Activated CD4-positive, alpha-beta memory T cell treated with anti-CD3 and anti-CD28 coated beads for 36 hours (primary cell): ENCODE measurements at regions not wholly inside any gene's neighbourhood (a gene's known extent, or its start where the extent isn't known, plus 50 kb on each side); places are given as distances from the start of the nearest gene placed in this dataset.
"Not testable (repeated sequence)": the region's sequence is repeated elsewhere in the genome, so short reads cannot be mapped to it uniquely, and the experiment has no call there.

Experiments
- CTCF ChIA-PET: fragments of 350-600 bp; sonication (Branson Sonifier 250); formaldehyde crosslinking; loops from one replicate; lab custom pipeline; 2021; ENCODE audit warnings: antibody characterized with exemption, inconsistent platforms; lab: Charles Lee
- POLR2A ChIA-PET: fragments of 350-600 bp; sonication (Branson Sonifier 250); formaldehyde crosslinking; loops from one replicate; lab custom pipeline; 2021; ENCODE audit warnings: antibody characterized with exemption; lab: Charles Lee
- DNase-seq: peaks from one replicate; pipeline ENCODE4 v3.0.0-alpha.2; 2020
- H3K27ac Mint-ChIP-seq: one replicate; pipeline ENCODE4 v1.8.0; 2021; ENCODE audit warnings: mixed read lengths
- H3K27me3 Mint-ChIP-seq: one replicate; pipeline ENCODE4 v1.8.0; 2021; ENCODE audit warnings: mixed read lengths
- H3K36me3 Mint-ChIP-seq: one replicate; pipeline ENCODE4 v1.8.0; 2021; ENCODE audit warnings: mixed read lengths
- H3K4me1 Mint-ChIP-seq: one replicate; pipeline ENCODE4 v1.8.0; 2021; ENCODE audit warnings: low read depth, mixed read lengths
- H3K4me3 Mint-ChIP-seq: one replicate; pipeline ENCODE4 v1.8.0; 2021; ENCODE audit warnings: mild to moderate bottlenecking, mixed read lengths
- H3K9me3 Mint-ChIP-seq: one replicate; pipeline ENCODE4 v1.8.0; 2021; ENCODE audit warnings: mixed read lengths
- intact Hi-C: fragments of 100-400 bp; cut with micrococcal nuclease; formaldehyde crosslinking; loops from one replicate; pipeline ENCODE4 v1.15.1; 2023

DNA sequence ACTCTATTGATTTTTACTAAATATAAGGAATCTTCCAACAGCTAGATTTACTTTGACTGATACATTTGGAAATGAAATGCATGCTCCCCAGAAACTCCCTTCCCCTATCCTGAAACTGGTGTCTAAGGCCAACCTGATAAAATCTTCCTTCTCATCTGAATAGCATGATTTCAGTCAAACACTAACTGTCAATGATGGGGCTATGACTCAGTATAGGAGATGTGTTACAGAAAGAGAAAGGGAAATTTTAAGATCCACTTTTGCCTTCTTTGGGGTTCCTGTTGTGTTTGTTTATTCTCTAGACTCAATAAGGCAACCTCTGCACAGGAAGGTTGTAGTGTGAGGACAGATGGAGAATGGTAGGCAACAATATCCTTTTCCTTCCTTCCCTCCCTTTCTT lies 160.7 kb downstream of the MOSPD2 start:
- Mint-ChIP-seq H3K27ac (no peak overlapping the region), H3K36me3 (no peaks in the 10 kb centered on the region), H3K27me3 (no peaks in the 10 kb centered on the region), H3K4me1 (peaks cover 16% of the 10 kb centered on the region), H3K4me3 (no peak overlapping the region), H3K9me3 (no peaks in the 10 kb centered on the region)
- intact Hi-C loops = loop anchor here (5.0 to 10.0 kb wide), 3 partner anchors 123 to 237 kb away; no protein-coding TSS in a partner anchor
- POLR2A ChIA-PET = no interaction called here
- DNase-seq = no peak
- CTCF ChIA-PET = interaction anchor here (1.6 kb wide), 1 partner anchor 110 kb away, joined by 4 read pairs; no protein-coding TSS in a partner anchor

DNA sequence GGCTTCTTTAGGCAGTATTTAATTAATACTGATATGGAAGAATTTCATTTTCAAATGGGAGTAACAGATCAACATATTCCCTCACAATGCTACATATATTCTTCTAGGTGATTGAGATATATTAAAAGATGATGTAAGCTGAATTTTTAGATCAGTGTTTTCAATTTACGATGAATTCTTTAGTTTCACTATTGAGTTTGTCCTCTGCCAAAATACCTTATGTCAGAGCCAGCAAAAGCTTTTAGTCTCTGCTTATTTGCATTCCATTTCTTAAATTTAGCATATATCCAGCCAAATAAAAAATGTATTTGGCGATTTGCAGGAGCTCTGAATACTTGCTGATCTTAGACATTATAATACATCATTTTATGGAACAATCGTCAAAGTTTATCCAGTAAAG lies 144.3 kb downstream of the MOSPD2 start:
- Mint-ChIP-seq H3K9me3 (no peaks in the 10 kb centered on the region), H3K4me3 (no peak overlapping the region), H3K27ac (no peak overlapping the region), H3K36me3 (no peaks in the 10 kb centered on the region), H3K27me3 (no peaks in the 10 kb centered on the region), H3K4me1 (no peaks in the 10 kb centered on the region)
- ChIA-PET CTCF (no interaction called here), POLR2A (no interaction called here)
- intact Hi-C loops = loop anchor here (10.0 kb wide), 1 partner anchor 143 kb away; the partner anchor contains the start of genes FANCB and MOSPD2
- no peak for DNase-seq

DNA sequence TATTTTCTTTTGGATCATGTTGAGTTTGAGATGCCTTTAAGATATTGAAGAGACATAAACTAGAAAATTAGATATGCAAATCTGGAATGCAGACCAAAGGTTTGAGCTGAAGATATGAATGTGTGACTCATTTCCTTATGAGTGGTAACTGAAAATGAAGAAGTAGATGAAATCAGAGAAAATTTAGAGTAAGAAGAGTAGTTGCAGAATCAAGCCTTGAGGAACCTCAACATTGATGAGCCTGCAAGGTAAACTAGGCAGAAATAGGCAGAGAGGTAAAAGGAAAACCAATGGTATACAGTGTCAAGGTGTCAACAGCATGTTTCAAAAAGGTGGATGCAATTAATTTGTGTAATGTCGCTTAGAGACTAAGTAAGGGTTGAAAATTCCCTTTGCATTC lies 142.8 kb downstream of the MOSPD2 start:
- Mint-ChIP-seq H3K36me3 (no peaks in the 10 kb centered on the region), H3K27me3 (no peaks in the 10 kb centered on the region), H3K4me1 (no peaks in the 10 kb centered on the region), H3K9me3 (no peaks in the 10 kb centered on the region), H3K27ac (no peak overlapping the region), H3K4me3 (no peak overlapping the region)
- CTCF ChIA-PET = no interaction called here
- POLR2A ChIA-PET = no interaction called here
- intact Hi-C loops = loop anchor here (10.0 kb wide), 1 partner anchor 141 kb away; the partner anchor contains the start of genes FANCB and MOSPD2
- DNase-seq = no peak

DNA sequence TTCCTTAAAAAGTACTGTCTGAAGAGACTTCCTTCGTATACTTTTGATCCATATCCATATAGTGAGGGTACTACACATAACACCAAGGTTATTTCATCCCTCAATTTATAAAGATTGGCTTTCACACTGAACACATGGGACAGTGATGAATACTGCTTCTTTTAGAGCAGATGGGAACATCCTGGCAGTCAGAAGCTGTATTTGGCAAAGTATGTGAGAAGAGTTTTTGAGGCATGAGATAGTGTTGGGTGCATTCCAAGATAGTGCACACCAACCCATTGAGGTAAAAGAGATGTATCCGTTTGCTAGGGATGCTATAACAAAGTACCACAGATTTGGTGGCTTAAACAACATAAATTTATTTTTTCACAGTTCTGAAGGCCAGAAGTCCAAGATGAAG lies 141.1 kb downstream of the MOSPD2 start:
- DNase-seq = no peak
- Mint-ChIP-seq H3K9me3 (no peaks in the 10 kb centered on the region), H3K27ac (no peak overlapping the region), H3K36me3 (no peaks in the 10 kb centered on the region), H3K4me1 (no peaks in the 10 kb centered on the region), H3K4me3 (no peak overlapping the region), H3K27me3 (no peaks in the 10 kb centered on the region)
- intact Hi-C loops = loop anchor here (10.0 kb wide), 1 partner anchor 139 kb away; the partner anchor contains the start of genes FANCB and MOSPD2
- POLR2A ChIA-PET = no interaction called here
- CTCF ChIA-PET = no interaction called here

DNA sequence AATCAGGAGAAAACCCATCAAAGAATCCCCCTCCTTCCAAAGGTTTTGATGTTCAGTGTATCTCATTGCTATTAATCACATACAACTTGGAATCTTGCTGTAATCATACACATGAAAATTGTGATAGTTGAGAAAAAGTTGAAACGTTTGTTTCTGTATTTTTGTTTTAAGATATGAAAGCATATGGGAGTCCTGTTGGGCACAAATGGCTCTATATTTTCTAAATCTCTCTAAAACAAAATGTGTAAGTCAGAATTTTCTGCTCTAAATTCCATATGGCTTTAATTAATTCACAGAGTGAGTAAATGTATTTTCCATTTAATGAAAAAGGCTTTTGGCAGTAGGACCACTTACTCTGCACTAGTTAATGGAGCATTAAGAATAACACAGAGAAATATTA lies 140.2 kb downstream of the MOSPD2 start:
- Mint-ChIP-seq H3K4me1 (no peaks in the 10 kb centered on the region), H3K27me3 (no peaks in the 10 kb centered on the region), H3K27ac (no peak overlapping the region), H3K9me3 (no peaks in the 10 kb centered on the region), H3K4me3 (no peak overlapping the region), H3K36me3 (no peaks in the 10 kb centered on the region)
- DNase-seq = no peak
- CTCF ChIA-PET = no interaction called here
- intact Hi-C loops = loop anchor here (10.0 kb wide), 1 partner anchor 139 kb away; the partner anchor contains the start of genes FANCB and MOSPD2
- POLR2A ChIA-PET = no interaction called here

DNA sequence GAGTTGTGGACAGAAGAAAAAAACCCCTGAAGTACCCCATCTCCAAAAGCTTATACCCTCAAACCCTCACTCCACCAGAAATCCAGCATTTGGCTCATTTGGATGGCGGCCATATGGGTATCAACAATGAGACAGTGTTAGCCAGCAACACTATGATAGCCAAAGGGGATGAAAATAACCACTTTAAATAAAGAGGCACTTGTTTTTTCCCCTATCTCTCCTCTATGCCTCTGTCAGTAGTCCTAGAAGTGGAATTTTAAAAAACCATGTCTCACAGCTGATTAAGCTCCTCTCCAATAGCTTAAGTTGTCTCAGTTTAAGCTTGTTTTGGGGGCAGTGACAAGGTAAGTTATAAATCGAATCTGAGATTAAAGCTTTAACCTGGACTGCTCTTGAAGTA lies 124.0 kb downstream of the MOSPD2 start:
- Mint-ChIP-seq H3K9me3 (no peaks in the 10 kb centered on the region), H3K27ac (no peak overlapping the region), H3K4me1 (no peaks in the 10 kb centered on the region), H3K36me3 (no peaks in the 10 kb centered on the region), H3K27me3 (peaks cover 2% of the 10 kb centered on the region), H3K4me3 (no peak overlapping the region)
- intact Hi-C loops = no loop called here
- CTCF ChIA-PET = no interaction called here
- DNase-seq = no peak
- POLR2A ChIA-PET = no interaction called here

DNA sequence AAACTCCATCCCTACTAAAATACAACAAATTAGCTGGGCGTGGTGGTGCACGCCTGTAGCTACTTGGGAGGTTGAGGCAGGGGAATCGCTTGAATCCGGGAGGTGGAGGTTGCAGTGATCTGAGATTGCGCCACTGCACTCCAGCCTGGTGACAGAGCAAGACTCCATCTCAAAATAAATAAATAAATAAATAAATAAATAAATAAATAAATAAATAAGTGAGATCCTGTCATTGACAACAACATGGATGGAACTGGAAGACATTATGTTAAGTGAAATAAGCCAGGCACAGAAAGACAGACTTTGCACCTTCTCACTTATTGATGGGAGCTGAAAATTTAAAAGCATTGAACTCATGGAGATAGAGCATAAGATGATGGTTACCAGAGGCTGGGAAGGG lies 111.2 kb downstream of the MOSPD2 start:
- H3K27ac Mint-ChIP-seq, intact Hi-C loops, DNase-seq, H3K27me3 Mint-ChIP-seq, POLR2A ChIA-PET, H3K4me1 Mint-ChIP-seq, H3K9me3 Mint-ChIP-seq, H3K36me3 Mint-ChIP-seq, CTCF ChIA-PET, H3K4me3 Mint-ChIP-seq: not testable (repeated sequence)
